ENCODE measurements at regions not wholly inside any gene's neighbourhood (a gene's known extent, or its start where the extent isn't known, plus 50 kb on each side); places are given as distances from the start of the nearest gene placed in this dataset.

DNA sequence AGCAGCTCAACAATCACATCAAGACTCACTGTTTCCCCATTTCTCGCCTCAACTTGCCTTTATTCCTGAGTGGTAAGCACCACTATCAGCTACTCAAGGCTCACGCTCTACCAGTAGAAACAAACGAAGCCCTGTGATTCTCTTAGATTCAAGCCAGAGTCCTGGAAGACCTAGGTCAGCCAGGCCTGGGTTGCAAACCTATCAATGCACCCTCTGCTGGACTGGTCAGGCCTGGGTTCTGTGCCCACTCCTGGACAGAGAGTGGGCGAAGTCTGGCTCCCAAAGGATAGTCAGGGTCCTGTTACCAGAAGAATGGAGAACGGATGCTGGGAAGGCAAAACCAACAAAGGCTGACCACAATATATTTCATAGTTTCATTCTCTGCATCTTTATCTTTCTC lies 308.4 kb downstream of the SHQ1 start:
- Histone ChIP-seq H3K36me3 (ENCODE audit: insufficient read depth) (no peaks in the 10 kb centered on the region), H3K4me3 (no peak overlapping the region), H3K79me2 (replicated peaks; ENCODE audit: insufficient read depth) (no peaks in the 10 kb centered on the region), H3F3A (replicated peaks; ENCODE audit: low read depth) (no peaks in the 10 kb centered on the region), H3K4me1 (ENCODE audit: insufficient read depth) (0 out of 2 replicates have a peak, but pooled peaks cover 6% of the 10 kb centered on the region), H3K27ac (ENCODE audit: low read depth) (no peak overlapping the region), H3K4me2 (no peak overlapping the region), H3K9me2 (ENCODE audit: insufficient read depth) (no peaks in the 10 kb centered on the region), H4K20me1 (replicated peaks; ENCODE audit: insufficient read depth) (no peaks in the 10 kb centered on the region), H3K27me3 (ENCODE audit: insufficient read depth) (no peaks in the 10 kb centered on the region), H2AFZ (no peak overlapping the region)
- DNase-seq (ENCODE audit: low spot score) = no peak
- ATAC-seq = no peak
- no peaks in the 10 kb centered on the region for H3K27me3 Mint-ChIP-seq (ENCODE audit: insufficient read depth, low read depth, poor library complexity)
- peaks cover 19% of the 10 kb centered on the region for H3K4me1 Mint-ChIP-seq
- H3K4me3 Mint-ChIP-seq = no peak overlapping the region
- H3K27ac Mint-ChIP-seq = no peak overlapping the region
- peaks cover 4% of the 10 kb centered on the region; the same call in 1 of the 3 replicates for H3K9me3 Mint-ChIP-seq
- no peaks in the 10 kb centered on the region for H3K36me3 Mint-ChIP-seq (ENCODE audit: low read depth)
- TF ChIP-seq ZNF331 (CRISPR knock-in tag; IDR thresholded peaks at IDR 0.05; ENCODE audit: low read depth) = no peak
- TF ChIP-seq JUNB (IDR thresholded peaks at IDR 0.05; ENCODE audit: unreplicated experiment) = no peak
- TF ChIP-seq, protein P1, sequence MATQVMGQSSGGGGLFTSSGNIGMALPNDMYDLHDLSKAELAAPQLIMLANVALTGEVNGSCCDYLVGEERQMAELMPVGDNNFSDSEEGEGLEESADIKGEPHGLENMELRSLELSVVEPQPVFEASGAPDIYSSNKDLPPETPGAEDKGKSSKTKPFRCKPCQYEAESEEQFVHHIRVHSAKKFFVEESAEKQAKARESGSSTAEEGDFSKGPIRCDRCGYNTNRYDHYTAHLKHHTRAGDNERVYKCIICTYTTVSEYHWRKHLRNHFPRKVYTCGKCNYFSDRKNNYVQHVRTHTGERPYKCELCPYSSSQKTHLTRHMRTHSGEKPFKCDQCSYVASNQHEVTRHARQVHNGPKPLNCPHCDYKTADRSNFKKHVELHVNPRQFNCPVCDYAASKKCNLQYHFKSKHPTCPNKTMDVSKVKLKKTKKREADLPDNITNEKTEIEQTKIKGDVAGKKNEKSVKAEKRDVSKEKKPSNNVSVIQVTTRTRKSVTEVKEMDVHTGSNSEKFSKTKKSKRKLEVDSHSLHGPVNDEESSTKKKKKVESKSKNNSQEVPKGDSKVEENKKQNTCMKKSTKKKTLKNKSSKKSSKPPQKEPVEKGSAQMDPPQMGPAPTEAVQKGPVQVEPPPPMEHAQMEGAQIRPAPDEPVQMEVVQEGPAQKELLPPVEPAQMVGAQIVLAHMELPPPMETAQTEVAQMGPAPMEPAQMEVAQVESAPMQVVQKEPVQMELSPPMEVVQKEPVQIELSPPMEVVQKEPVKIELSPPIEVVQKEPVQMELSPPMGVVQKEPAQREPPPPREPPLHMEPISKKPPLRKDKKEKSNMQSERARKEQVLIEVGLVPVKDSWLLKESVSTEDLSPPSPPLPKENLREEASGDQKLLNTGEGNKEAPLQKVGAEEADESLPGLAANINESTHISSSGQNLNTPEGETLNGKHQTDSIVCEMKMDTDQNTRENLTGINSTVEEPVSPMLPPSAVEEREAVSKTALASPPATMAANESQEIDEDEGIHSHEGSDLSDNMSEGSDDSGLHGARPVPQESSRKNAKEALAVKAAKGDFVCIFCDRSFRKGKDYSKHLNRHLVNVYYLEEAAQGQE (IDR thresholded peaks at IDR 0.05; ENCODE audit: unreplicated experiment) = no peak
- TF ChIP-seq EZH2phosphoT487 (IDR thresholded peaks at IDR 0.05; ENCODE audit: unreplicated experiment) = no peak
- TF ChIP-seq EZH2 (IDR thresholded peaks at IDR 0.05; ENCODE audit: low read depth, unreplicated experiment) = no peak
- no peak for TF ChIP-seq ETS1 (IDR thresholded peaks at IDR 0.05)

GRCh38 chr3:72538070-72538745 lies 310.0 kb downstream of the SHQ1 start:
- no peak overlapping the region for H3K4me3 Mint-ChIP-seq
- H3K79me2 ChIP-seq (replicated peaks; ENCODE audit: insufficient read depth) = no peaks in the 10 kb centered on the region

More at GRCh38 chr3:72538070-72538745, 310.0 kb downstream of the SHQ1 start:
- Mint-ChIP-seq H3K27ac (no peak overlapping the region), H3K9me3 (peaks cover 7% of the 10 kb centered on the region; the same call in 2 of the 3 replicates), H3K36me3 (ENCODE audit: low read depth) (no peaks in the 10 kb centered on the region), H3K27me3 (ENCODE audit: insufficient read depth, low read depth, poor library complexity) (peaks cover 3% of the 10 kb centered on the region), H3K4me1 (peaks cover 19% of the 10 kb centered on the region)
- no peaks in the 10 kb centered on the region; the same call in 1 of the 2 replicates for H3K9me2 ChIP-seq (ENCODE audit: insufficient read depth)
- no peak overlapping the region for H3K4me3 ChIP-seq
- ATAC-seq (no peak), DNase-seq (ENCODE audit: low spot score) (no peak)
- no peaks in the 10 kb centered on the region for H3K27me3 ChIP-seq (ENCODE audit: insufficient read depth)
- peak overlapping the region; percentile 52; the same call in 1 of the 2 replicates for H2AFZ ChIP-seq
- no peaks in the 10 kb centered on the region for H3K36me3 ChIP-seq (ENCODE audit: insufficient read depth)
- no peak overlapping the region for H3K4me2 ChIP-seq
- no peak for TF ChIP-seq ZNF331 (CRISPR knock-in tag; IDR thresholded peaks at IDR 0.05; ENCODE audit: low read depth)
- TF ChIP-seq, protein P1 (IDR thresholded peaks at IDR 0.05; ENCODE audit: unreplicated experiment) = no peak
- TF ChIP-seq NANOG (IDR thresholded peaks at IDR 0.05; ENCODE audit: borderline replicate concordance) = no peak
- no peak for TF ChIP-seq STAT1 (IDR thresholded peaks at IDR 0.05; ENCODE audit: unreplicated experiment)
- no peak for TF ChIP-seq EZH2phosphoT487 (IDR thresholded peaks at IDR 0.05; ENCODE audit: unreplicated experiment)
- TF ChIP-seq CREB1 (CRISPR knock-in tag; IDR thresholded peaks at IDR 0.05; ENCODE audit: low read depth) = no peak
- H3K27ac ChIP-seq (ENCODE audit: low read depth) = no peak overlapping the region
- no peaks in the 10 kb centered on the region for H3F3A ChIP-seq (replicated peaks; ENCODE audit: low read depth)
- H3K4me1 ChIP-seq (ENCODE audit: insufficient read depth) = 0 out of 2 replicates have a peak, but pooled peaks cover 6% of the 10 kb centered on the region
- no peaks in the 10 kb centered on the region for H4K20me1 ChIP-seq (replicated peaks; ENCODE audit: insufficient read depth)
